ENCODE measurements at regions not wholly inside any gene's neighbourhood (a gene's known extent, or its start where the extent isn't known, plus 50 kb on each side); places are given as distances from the start of the nearest gene placed in this dataset.

GRCh38 chr10:29048506-29048905 is 240.4 kb upstream of the LYZL1 start:
- no peak for TF ChIP-seq CTCF (IDR thresholded peaks at IDR 0.05; ENCODE audit: low read depth, low read length, poor library complexity, severe bottlenecking)
- no peak for TF ChIP-seq EZH2phosphoT487 (IDR thresholded peaks at IDR 0.05; ENCODE audit: borderline replicate concordance, low read length)

Measured in DOHH2 (cell line).